Heart right ventricle (tissue), 16 donors: ENCODE measurements at regions not wholly inside any gene's neighbourhood (a gene's known extent, or its start where the extent isn't known, plus 50 kb on each side); places are given as distances from the start of the nearest gene placed in this dataset.

ENCODE experiments used
- ATAC-seq, 8 donors: fragments of 200-7000 bp; cut with Tn5 transposase; one replicate each; pipeline ENCODE4 v1.9.1; 2020; ENCODE audit warnings: mild to moderate bottlenecking in 8 of 8, moderate library complexity in 8 of 8, moderate number of reproducible peaks in 1 of 8
- DNase-seq, 2 donors: peaks; one replicate each; pipeline ENCODE4 v3.0.0-alpha.2; 2020
- H3K27ac ChIP-seq, 10 donors: fragments of 200-600 bp; sonication (generic) in 2 of 10; one replicate each; pipeline versions ENCODE4 v1.5.0 to v1.8.0; 2020 to 2022; ENCODE audit warnings: mild to moderate bottlenecking in 3 of 10
- H3K27me3 ChIP-seq, 7 donors: fragments of 200-600 bp; one replicate each; pipeline ENCODE4 v1.8.0; 2021 to 2022; ENCODE audit warnings: mild to moderate bottlenecking in 2 of 7
- H3K36me3 ChIP-seq, 9 donors: fragments of 200-600 bp; sonication (generic) in 1 of 9; one replicate each; pipeline versions ENCODE4 v1.5.0 to v1.8.0; 2020 to 2022; ENCODE audit warnings: mild to moderate bottlenecking in 2 of 9
- H3K4me1 ChIP-seq, 9 donors: fragments of 200-600 bp; sonication (generic) in 1 of 9; one replicate each; pipeline versions ENCODE4 v1.5.0 to v1.8.0; 2020 to 2022; ENCODE audit warnings: mild to moderate bottlenecking in 4 of 9
- H3K4me3 ChIP-seq, 10 donors: fragments of 200-600 bp; sonication (generic) in 2 of 10; one replicate each; pipeline versions ENCODE4 v1.5.0 to v1.8.0; 2020 to 2022; ENCODE audit warnings: mild to moderate bottlenecking in 7 of 10, moderate library complexity in 2 of 10
- H3K9me3 ChIP-seq, 11 donors: fragments of 200-600 bp in 10 of 11; sonication (generic) in 2 of 11; one replicate each; pipeline versions ENCODE4 v1.5.0 to v1.8.0; 2013 to 2022; ENCODE audit warnings: mild to moderate bottlenecking in 2 of 11, control low read depth in 1 of 11, moderate library complexity in 1 of 11
- WGBS, 2 donors: extraction: QIAGEN DNeasy Blood & Tissue Kit; methylation state at CpG; one replicate each; pipeline ENCODE4 v1.1.7; 2013; ENCODE audit warnings: inconsistent platforms in 1 of 2; 5-methylcytosine and 5-hydroxymethylcytosine counted together
- intact Hi-C, 10 donors: fragments of 100-400 bp; cut with DNase I; formaldehyde crosslinking; loops; one replicate each; pipeline versions ENCODE4 v1.11.1 to v1.14.2; 2022
- TF ChIP-seq, protein P1 (sequence below), 9 donors: fragments of 200-600 bp; sonication (generic) in 2 of 9; IDR thresholded peaks; one replicate each; pipeline versions ENCODE4 v1.5.0 to v1.8.0; 2021 to 2022; ENCODE audit warnings: antibody characterized with exemption in 9 of 9, mild to moderate bottlenecking in 5 of 9, moderate library complexity in 1 of 9
- donor health status: Arrhythmogenic right ventricular cardiomyopathy.
- donor health status: ischemic (EF 13 %, LVEDD 7.1; RV severe dilation, severe dysfunction).
- donor health status: healthy with polysubstance abuse.
- donor health status: DM: no; HTN: yes; CAD: no.
- donor health status: DM: no; HTN: no; CAD: no.
- donor health status: ischemic (EF 25% LVEDD 6.9; RV normal size, moderate dysfunction).
- donor health status: ischemic (EF 25% LVEDD 5.7; RV mildly dilated, moderate dysfunction).
- donor health status: healthy.
- donor health status: DM: yes; HTN: yes; CAD: no.
- donor health status: Ischemic cardiomyopathy.
- donor health status: ischemic (EF 35%, LVEDD 5.7; RV mildly dilated, moderate dysfunction).
- donor health status: nonischemic (EF 11% LVEDD 7.7; RV severe dilation, severe dysfunction).
- donor health status: DM: yes; HTN: yes; CAD: no.
- donor health status: PGD.
- donor health status: ischemic (EF 29% LVEDD 5.4; RV normal size, mild dysfunction).
- donor health status: nonischemic (EF 23%, LVEDD 6.1; RV moderate dilation, normal function).

DNA sequence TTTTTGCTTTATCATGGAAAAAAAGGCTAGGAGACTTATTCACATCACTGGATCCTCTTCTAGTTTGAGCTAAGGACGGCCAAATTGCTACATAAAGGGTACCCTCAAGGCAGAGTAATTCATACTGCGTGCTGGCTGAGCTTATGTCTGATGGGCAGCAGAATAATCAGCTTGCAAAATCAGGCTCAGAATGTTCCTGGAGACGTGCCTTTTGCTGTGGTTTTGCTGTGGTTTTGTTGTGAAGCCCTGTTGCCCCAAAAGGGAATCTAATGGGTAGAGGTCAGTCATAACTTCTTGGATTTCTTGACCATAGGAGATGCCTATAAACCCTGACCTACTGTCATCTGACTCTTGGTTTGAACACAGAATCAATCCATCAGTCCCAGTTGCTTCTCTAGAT is 189.9 kb downstream of the SOX2 start:
- no peaks in the 10 kb centered on the region for H3K36me3 ChIP-seq
- TF ChIP-seq, protein P1, sequence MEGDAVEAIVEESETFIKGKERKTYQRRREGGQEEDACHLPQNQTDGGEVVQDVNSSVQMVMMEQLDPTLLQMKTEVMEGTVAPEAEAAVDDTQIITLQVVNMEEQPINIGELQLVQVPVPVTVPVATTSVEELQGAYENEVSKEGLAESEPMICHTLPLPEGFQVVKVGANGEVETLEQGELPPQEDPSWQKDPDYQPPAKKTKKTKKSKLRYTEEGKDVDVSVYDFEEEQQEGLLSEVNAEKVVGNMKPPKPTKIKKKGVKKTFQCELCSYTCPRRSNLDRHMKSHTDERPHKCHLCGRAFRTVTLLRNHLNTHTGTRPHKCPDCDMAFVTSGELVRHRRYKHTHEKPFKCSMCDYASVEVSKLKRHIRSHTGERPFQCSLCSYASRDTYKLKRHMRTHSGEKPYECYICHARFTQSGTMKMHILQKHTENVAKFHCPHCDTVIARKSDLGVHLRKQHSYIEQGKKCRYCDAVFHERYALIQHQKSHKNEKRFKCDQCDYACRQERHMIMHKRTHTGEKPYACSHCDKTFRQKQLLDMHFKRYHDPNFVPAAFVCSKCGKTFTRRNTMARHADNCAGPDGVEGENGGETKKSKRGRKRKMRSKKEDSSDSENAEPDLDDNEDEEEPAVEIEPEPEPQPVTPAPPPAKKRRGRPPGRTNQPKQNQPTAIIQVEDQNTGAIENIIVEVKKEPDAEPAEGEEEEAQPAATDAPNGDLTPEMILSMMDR (IDR thresholded peaks at IDR 0.05): no peak
- no peaks in the 10 kb centered on the region for H3K9me3 ChIP-seq
- no peaks in the 10 kb centered on the region for H3K4me1 ChIP-seq
- ATAC-seq (no peak), DNase-seq (no peak)
- 68% methylated on average over 3 of the region's 3 CpGs for WGBS, 2 donors
- H3K4me3 ChIP-seq: no peak overlapping the region
- intact Hi-C loops: no loop called here
- no peak overlapping the region for H3K27ac ChIP-seq
- peaks cover 0 to 5% (median 0%) of the 10 kb centered on the region in 7 donors for H3K27me3 ChIP-seq

DNA sequence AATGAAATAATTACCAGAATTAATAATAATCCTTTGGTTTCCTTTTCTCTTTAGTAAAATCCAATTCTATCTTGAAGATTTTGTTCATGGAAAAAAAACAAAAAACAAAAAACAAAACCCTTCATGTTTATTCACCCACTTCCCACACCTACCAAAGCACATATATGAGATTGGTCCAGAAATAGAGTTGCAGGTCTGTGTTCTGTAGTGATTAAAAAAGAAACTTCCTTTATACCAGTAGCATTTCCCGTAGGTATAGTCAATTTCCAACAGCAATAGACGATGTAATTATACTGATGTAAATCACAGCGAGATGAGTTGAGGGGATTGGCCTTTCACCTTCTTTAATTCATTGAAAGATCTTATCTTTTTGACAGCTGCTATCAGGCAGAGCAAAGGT is 194.6 kb downstream of the SOX2 start:
- H3K4me1 ChIP-seq: no peaks in the 10 kb centered on the region
- 53 to 62% methylated on average over 3 of the region's 3 CpGs for WGBS, 2 donors
- H3K27ac ChIP-seq: no peak overlapping the region
- ATAC-seq (no peak), DNase-seq (no peak)
- intact Hi-C loops: no loop called here
- H3K36me3 ChIP-seq: no peaks in the 10 kb centered on the region
- TF ChIP-seq, protein P1 (IDR thresholded peaks at IDR 0.05): no peak
- no peaks in the 10 kb centered on the region for H3K9me3 ChIP-seq
- H3K4me3 ChIP-seq: no peak overlapping the region
- H3K27me3 ChIP-seq: peaks cover 0 to 5% (median 0%) of the 10 kb centered on the region in 7 donors

DNA sequence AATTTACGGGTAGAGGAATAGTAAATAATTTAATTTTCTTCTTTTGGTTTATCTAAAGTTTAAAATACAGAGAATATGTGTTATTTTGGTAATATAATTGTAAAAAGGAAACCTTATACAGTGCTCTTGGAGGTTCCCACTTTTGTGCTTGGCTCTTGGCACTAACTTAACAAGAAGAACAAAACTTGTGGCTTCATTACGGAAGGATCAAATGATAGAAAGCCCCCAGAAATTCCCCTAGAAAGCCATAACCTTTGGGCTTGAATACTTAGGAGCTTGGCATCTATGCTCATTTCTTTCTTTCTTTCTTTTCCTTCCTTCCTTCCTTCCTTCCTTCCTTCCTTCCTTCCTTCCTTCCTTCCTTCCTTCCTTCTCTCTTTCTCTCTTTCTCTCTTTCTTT is 197.5 kb downstream of the SOX2 start:
- DNase-seq (no peak), ATAC-seq (no peak)
- H3K27me3 ChIP-seq: peaks cover 0 to 5% (median 0%) of the 10 kb centered on the region in 7 donors
- WGBS, 2 donors: 93 to 96% methylated on average over 2 of the region's 2 CpGs
- H3K36me3 ChIP-seq: no peaks in the 10 kb centered on the region
- no peak overlapping the region for H3K4me3 ChIP-seq
- no peaks in the 10 kb centered on the region for H3K9me3 ChIP-seq
- H3K4me1 ChIP-seq: no peaks in the 10 kb centered on the region
- intact Hi-C loops: no loop called here
- TF ChIP-seq, protein P1 (IDR thresholded peaks at IDR 0.05): no peak
- H3K27ac ChIP-seq: no peak overlapping the region

DNA sequence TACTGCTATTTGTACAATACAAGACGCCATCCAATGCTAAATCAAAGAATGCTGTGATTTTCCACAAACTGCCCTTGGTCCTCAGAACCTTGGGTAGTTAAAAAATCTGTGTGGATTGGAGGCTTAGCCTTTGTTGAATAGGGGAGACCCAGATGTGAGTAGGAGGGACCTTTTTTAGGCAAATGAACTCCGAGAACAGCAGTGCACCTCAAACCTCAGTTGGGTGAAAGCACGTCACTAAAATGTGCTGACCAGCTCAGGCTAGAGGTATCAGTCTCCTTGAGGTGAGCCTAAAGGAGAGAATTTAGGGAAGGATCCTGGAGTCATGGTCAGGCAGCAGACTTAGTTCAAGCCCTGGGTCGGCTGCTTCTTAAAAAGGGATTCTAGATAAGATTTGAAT is 200.7 kb downstream of the SOX2 start:
- H3K4me1 ChIP-seq: no peaks in the 10 kb centered on the region
- no peak overlapping the region for H3K27ac ChIP-seq
- no peaks in the 10 kb centered on the region for H3K36me3 ChIP-seq
- intact Hi-C loops: no loop called here
- WGBS, 2 donors: 69 to 70% methylated on average over 4 of the region's 4 CpGs
- DNase-seq (no peak), ATAC-seq (no peak)
- no peaks in the 10 kb centered on the region for H3K9me3 ChIP-seq
- H3K27me3 ChIP-seq: peaks cover 0 to 9% (median 0%) of the 10 kb centered on the region in 7 donors
- TF ChIP-seq, protein P1 (IDR thresholded peaks at IDR 0.05): no peak
- no peak overlapping the region for H3K4me3 ChIP-seq
